ENCODE measurements at regions not wholly inside any gene's neighbourhood (a gene's known extent, or its start where the extent isn't known, plus 50 kb on each side); places are given as distances from the start of the nearest gene placed in this dataset.
"Not testable (repeated sequence)": the region's sequence is repeated elsewhere in the genome, so short reads cannot be mapped to it uniquely, and the experiment has no call there.

GRCh38 chr21:19420565-19420964 lies 1017.0 kb upstream of the TMPRSS15 start:
- no peaks in the 10 kb centered on the region for H3K36me3 ChIP-seq (replicated peaks; ENCODE audit: control insufficient read depth, insufficient read depth, low read length)
- H3K4me3 ChIP-seq (ENCODE audit: insufficient read depth, low read depth, low read length) = no peak overlapping the region
- H3K27me3 ChIP-seq (ENCODE audit: control insufficient read depth, insufficient read depth, low read length) = no peaks in the 10 kb centered on the region
- no peak for DNase-seq

- no peaks in the 10 kb centered on the region for H3K36me3 ChIP-seq (replicated peaks; ENCODE audit: control insufficient read depth, insufficient read depth, low read length)
These were observed 1030.0 kb upstream of the TMPRSS15 start for GRCh38 chr21:19433623-19434022.

GRCh38 chr21:19440792-19441655 lies 1037.4 kb upstream of the TMPRSS15 start:
- DNase-seq = no peak
- H3K4me3 ChIP-seq (ENCODE audit: insufficient read depth, low read depth, low read length) = no peak overlapping the region
- no peaks in the 10 kb centered on the region for H3K27me3 ChIP-seq (ENCODE audit: control insufficient read depth, insufficient read depth, low read length)
- no peaks in the 10 kb centered on the region for H3K36me3 ChIP-seq (replicated peaks; ENCODE audit: control insufficient read depth, insufficient read depth, low read length)

More at GRCh38 chr21:19433623-19434022, 1030.0 kb upstream of the TMPRSS15 start:
- Histone ChIP-seq H3K27me3 (ENCODE audit: control insufficient read depth, insufficient read depth, low read length) (no peaks in the 10 kb centered on the region), H3K4me3 (ENCODE audit: insufficient read depth, low read depth, low read length) (no peak overlapping the region)
- no peak for DNase-seq

- no peak for DNase-seq
- Histone ChIP-seq H3K36me3 (replicated peaks; ENCODE audit: control insufficient read depth, insufficient read depth, low read length) (no peaks in the 10 kb centered on the region), H3K4me3 (ENCODE audit: insufficient read depth, low read depth, low read length) (no peak overlapping the region), H3K27me3 (ENCODE audit: control insufficient read depth, insufficient read depth, low read length) (no peaks in the 10 kb centered on the region)
These were observed 1054.7 kb upstream of the TMPRSS15 start for GRCh38 chr21:19458295-19458694.

GRCh38 chr21:19461481-19462205 lies 1058.1 kb upstream of the TMPRSS15 start:
- Histone ChIP-seq H3K36me3 (replicated peaks; ENCODE audit: control insufficient read depth, insufficient read depth, low read length) (no peaks in the 10 kb centered on the region), H3K4me3 (ENCODE audit: insufficient read depth, low read depth, low read length) (no peak overlapping the region), H3K27me3 (ENCODE audit: control insufficient read depth, insufficient read depth, low read length) (no peaks in the 10 kb centered on the region)
- no peak for DNase-seq

GRCh38 chr21:19463966-19464365 lies 1060.4 kb upstream of the TMPRSS15 start:
- DNase-seq = no peak
- Histone ChIP-seq H3K27me3 (ENCODE audit: control insufficient read depth, insufficient read depth, low read length) (no peaks in the 10 kb centered on the region), H3K36me3 (replicated peaks; ENCODE audit: control insufficient read depth, insufficient read depth, low read length) (no peaks in the 10 kb centered on the region), H3K4me3 (ENCODE audit: insufficient read depth, low read depth, low read length) (no peak overlapping the region)

GRCh38 chr21:19468991-19469715 lies 1065.6 kb upstream of the TMPRSS15 start:
- Histone ChIP-seq H3K27me3 (ENCODE audit: control insufficient read depth, insufficient read depth, low read length) (no peaks in the 10 kb centered on the region), H3K4me3 (ENCODE audit: insufficient read depth, low read depth, low read length) (no peak overlapping the region)
- DNase-seq = no peak

GRCh38 chr21:19475525-19475924 lies 1071.9 kb upstream of the TMPRSS15 start:
- H3K4me3 ChIP-seq (ENCODE audit: insufficient read depth, low read depth, low read length) = no peak overlapping the region
- H3K36me3 ChIP-seq (replicated peaks; ENCODE audit: control insufficient read depth, insufficient read depth, low read length) = no peaks in the 10 kb centered on the region
- H3K27me3 ChIP-seq (ENCODE audit: control insufficient read depth, insufficient read depth, low read length) = no peaks in the 10 kb centered on the region
- no peak for DNase-seq

More at GRCh38 chr21:19468991-19469715, 1065.6 kb upstream of the TMPRSS15 start:
- no peaks in the 10 kb centered on the region for H3K36me3 ChIP-seq (replicated peaks; ENCODE audit: control insufficient read depth, insufficient read depth, low read length)

- DNase-seq = no peak
- H3K36me3 ChIP-seq (replicated peaks; ENCODE audit: control insufficient read depth, insufficient read depth, low read length) = no peaks in the 10 kb centered on the region
- H3K27me3 ChIP-seq (ENCODE audit: control insufficient read depth, insufficient read depth, low read length) = no peaks in the 10 kb centered on the region
- H3K4me3 ChIP-seq (ENCODE audit: insufficient read depth, low read depth, low read length) = no peak overlapping the region
These were observed 1086.3 kb upstream of the TMPRSS15 start for GRCh38 chr21:19489930-19490329.

- Histone ChIP-seq H3K4me3 (ENCODE audit: insufficient read depth, low read depth, low read length) (no peak overlapping the region), H3K36me3 (replicated peaks; ENCODE audit: control insufficient read depth, insufficient read depth, low read length) (no peaks in the 10 kb centered on the region), H3K27me3 (ENCODE audit: control insufficient read depth, insufficient read depth, low read length) (no peaks in the 10 kb centered on the region)
- DNase-seq = no peak
These were observed 1086.9 kb upstream of the TMPRSS15 start for GRCh38 chr21:19490481-19490880.

- H3K36me3 ChIP-seq (replicated peaks; ENCODE audit: control insufficient read depth, insufficient read depth, low read length); H3K27me3 ChIP-seq (ENCODE audit: control insufficient read depth, insufficient read depth, low read length); DNase-seq; H3K4me3 ChIP-seq (ENCODE audit: insufficient read depth, low read depth, low read length): not testable (repeated sequence)
These were observed 1090.1 kb upstream of the TMPRSS15 start for GRCh38 chr21:19493437-19494241.

- no peaks in the 10 kb centered on the region for H3K36me3 ChIP-seq (replicated peaks; ENCODE audit: control insufficient read depth, insufficient read depth, low read length)
- no peak for DNase-seq
These were observed 1097.5 kb upstream of the TMPRSS15 start for GRCh38 chr21:19501115-19501514.

GRCh38 chr21:19507682-19508260 lies 1104.2 kb upstream of the TMPRSS15 start:
- no peaks in the 10 kb centered on the region for H3K27me3 ChIP-seq (ENCODE audit: control insufficient read depth, insufficient read depth, low read length)
- no peak overlapping the region for H3K4me3 ChIP-seq (ENCODE audit: insufficient read depth, low read depth, low read length)
- H3K36me3 ChIP-seq (replicated peaks; ENCODE audit: control insufficient read depth, insufficient read depth, low read length) = no peaks in the 10 kb centered on the region
- peak; percentile 17 for DNase-seq

More at GRCh38 chr21:19501115-19501514, 1097.5 kb upstream of the TMPRSS15 start:
- no peaks in the 10 kb centered on the region for H3K27me3 ChIP-seq (ENCODE audit: control insufficient read depth, insufficient read depth, low read length)
- H3K4me3 ChIP-seq (ENCODE audit: insufficient read depth, low read depth, low read length) = no peak overlapping the region

GRCh38 chr21:19508442-19508841 lies 1104.9 kb upstream of the TMPRSS15 start:
- H3K4me3 ChIP-seq (ENCODE audit: insufficient read depth, low read depth, low read length) = no peak overlapping the region
- no peaks in the 10 kb centered on the region for H3K27me3 ChIP-seq (ENCODE audit: control insufficient read depth, insufficient read depth, low read length)
- H3K36me3 ChIP-seq (replicated peaks; ENCODE audit: control insufficient read depth, insufficient read depth, low read length) = no peaks in the 10 kb centered on the region
- no peak for DNase-seq

All from H7 (cell line).